Uterus (tissue), 3 donors: ENCODE measurements at regions not wholly inside any gene's neighbourhood (a gene's known extent, or its start where the extent isn't known, plus 50 kb on each side); places are given as distances from the start of the nearest gene placed in this dataset.

Experiments used
- DNase-seq, 2 donors: peaks; one replicate each; pipeline ENCODE4 v3.0.0-alpha.2; 2019 to 2020
- H3K27ac ChIP-seq, 2 donors: fragments of 200-600 bp; sonication (generic); 1 replicate in 1 of 2; 2 replicates in 1 of 2; pipeline ENCODE4 v1.5.1; 2016 to 2018
- H3K27me3 ChIP-seq, 2 donors: fragments of 200-600 bp; sonication (generic); one replicate each; pipeline ENCODE4 v1.5.1; 2018 to 2019; ENCODE audit warnings: control low read depth in 1 of 2
- H3K36me3 ChIP-seq, 2 donors: fragments of 200-600 bp; sonication (generic); one replicate each; pipeline ENCODE4 v1.5.1; 2019; ENCODE audit warnings: control low read depth in 1 of 2
- H3K4me1 ChIP-seq, 2 donors: fragments of 200-600 bp; sonication (generic); one replicate each; pipeline ENCODE4 v1.5.1; 2018 to 2019; ENCODE audit warnings: control low read depth in 1 of 2
- H3K4me3 ChIP-seq, 2 donors: fragments of 200-600 bp; sonication (generic); 1 replicate in 1 of 2; 2 replicates in 1 of 2; pipeline ENCODE4 v1.5.1; 2018 to 2019; ENCODE audit warnings: mild to moderate bottlenecking in 1 of 2
- H3K9me3 ChIP-seq, 2 donors: fragments of 200-600 bp; sonication (generic); one replicate each; pipeline ENCODE4 v1.5.1; 2019; ENCODE audit warnings: control low read depth in 1 of 2
- POLR2A ChIP-seq, 2 donors: fragments of 450-650 bp; IDR thresholded peaks; one replicate each; pipeline ENCODE4 v1.6.1; 2016; ENCODE audit warnings: antibody characterized with exemption in 2 of 2, mild to moderate bottlenecking in 1 of 2, moderate library complexity in 1 of 2
- intact Hi-C: fragments of 100-400 bp; cut with DNase I; formaldehyde crosslinking; loops from one replicate; pipeline ENCODE4 v1.15.1; 2023; ENCODE audit warnings: low total_unique reads
- TF ChIP-seq, protein P1 (sequence below), 4 experiments: fragments of 200-600 bp in 2 of 4; fragments of 450-650 bp in 2 of 4; sonication (generic) in 2 of 4; IDR thresholded peaks; one replicate each; pipeline ENCODE4 v1.5.1; 2016 to 2019; ENCODE audit warnings: antibody characterized with exemption in 4 of 4, mild to moderate bottlenecking in 2 of 4, moderate library complexity in 1 of 4
- donor health status: DM: yes; HTN: yes; CAD: no.

- DNase-seq, result no peak
- TF ChIP-seq, protein P1, sequence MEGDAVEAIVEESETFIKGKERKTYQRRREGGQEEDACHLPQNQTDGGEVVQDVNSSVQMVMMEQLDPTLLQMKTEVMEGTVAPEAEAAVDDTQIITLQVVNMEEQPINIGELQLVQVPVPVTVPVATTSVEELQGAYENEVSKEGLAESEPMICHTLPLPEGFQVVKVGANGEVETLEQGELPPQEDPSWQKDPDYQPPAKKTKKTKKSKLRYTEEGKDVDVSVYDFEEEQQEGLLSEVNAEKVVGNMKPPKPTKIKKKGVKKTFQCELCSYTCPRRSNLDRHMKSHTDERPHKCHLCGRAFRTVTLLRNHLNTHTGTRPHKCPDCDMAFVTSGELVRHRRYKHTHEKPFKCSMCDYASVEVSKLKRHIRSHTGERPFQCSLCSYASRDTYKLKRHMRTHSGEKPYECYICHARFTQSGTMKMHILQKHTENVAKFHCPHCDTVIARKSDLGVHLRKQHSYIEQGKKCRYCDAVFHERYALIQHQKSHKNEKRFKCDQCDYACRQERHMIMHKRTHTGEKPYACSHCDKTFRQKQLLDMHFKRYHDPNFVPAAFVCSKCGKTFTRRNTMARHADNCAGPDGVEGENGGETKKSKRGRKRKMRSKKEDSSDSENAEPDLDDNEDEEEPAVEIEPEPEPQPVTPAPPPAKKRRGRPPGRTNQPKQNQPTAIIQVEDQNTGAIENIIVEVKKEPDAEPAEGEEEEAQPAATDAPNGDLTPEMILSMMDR (IDR thresholded peaks at IDR 0.05), result no peak
- TF ChIP-seq POLR2A (IDR thresholded peaks at IDR 0.05), result no peak
- no peaks in the 10 kb centered on the region for H3K36me3 ChIP-seq
- no peaks in the 10 kb centered on the region for H3K27me3 ChIP-seq
- H3K27ac ChIP-seq, result no peak overlapping the region
- intact Hi-C loops, result no loop called here
- no peak overlapping the region for H3K4me3 ChIP-seq
- H3K4me1 ChIP-seq, result no peaks in the 10 kb centered on the region
- H3K9me3 ChIP-seq, result no peaks in the 10 kb centered on the region
Observed at GRCh38 chr13:26821672-26822071, 61.1 kb upstream of the GPR12 start.

- Histone ChIP-seq H3K36me3 (no peaks in the 10 kb centered on the region), H3K9me3 (no peaks in the 10 kb centered on the region), H3K27ac (no peak overlapping the region), H3K4me1 (no peaks in the 10 kb centered on the region), H3K27me3 (no peaks in the 10 kb centered on the region), H3K4me3 (no peak overlapping the region)
- no peak for DNase-seq
- TF ChIP-seq, protein P1 (IDR thresholded peaks at IDR 0.05), result no peak
- TF ChIP-seq POLR2A (IDR thresholded peaks at IDR 0.05), result no peak
- intact Hi-C loops, result no loop called here
Observed at GRCh38 chr13:26820871-26821270, 60.3 kb upstream of the GPR12 start.

GRCh38 chr13:26819046-26819445 is 58.5 kb upstream of the GPR12 start:
- TF ChIP-seq POLR2A (IDR thresholded peaks at IDR 0.05), result no peak
- TF ChIP-seq, protein P1 (IDR thresholded peaks at IDR 0.05), result no peak
- no peaks in the 10 kb centered on the region for H3K4me1 ChIP-seq
- no peak for DNase-seq
- H3K9me3 ChIP-seq, result no peaks in the 10 kb centered on the region
- H3K27ac ChIP-seq, result no peak overlapping the region
- no peaks in the 10 kb centered on the region for H3K36me3 ChIP-seq
- intact Hi-C loops, result no loop called here
- no peak overlapping the region for H3K4me3 ChIP-seq
- no peaks in the 10 kb centered on the region for H3K27me3 ChIP-seq

DNA sequence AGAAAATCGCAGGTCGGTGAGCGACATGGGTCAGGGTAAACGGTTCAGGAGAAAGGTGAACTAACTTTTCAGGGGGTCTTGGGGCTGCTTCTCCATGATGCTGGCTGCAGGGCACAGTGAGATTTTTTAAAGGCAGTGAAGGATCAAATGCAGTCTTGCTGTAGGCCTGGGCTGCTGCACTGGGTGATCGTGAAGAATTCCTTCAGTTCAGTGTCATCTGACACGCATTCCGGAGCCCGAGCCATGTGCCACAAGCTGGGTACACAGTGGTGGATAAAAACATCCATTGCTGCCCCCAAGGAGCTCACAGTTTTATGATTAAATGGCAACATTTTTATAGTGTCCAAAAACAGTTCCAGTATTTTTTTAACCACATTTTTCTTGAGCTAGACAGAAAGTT is 56.3 kb upstream of the GPR12 start:
- Histone ChIP-seq H3K27me3 (no peaks in the 10 kb centered on the region), H3K4me3 (no peak overlapping the region), H3K4me1 (no peaks in the 10 kb centered on the region), H3K36me3 (no peaks in the 10 kb centered on the region), H3K27ac (no peak overlapping the region), H3K9me3 (no peaks in the 10 kb centered on the region)
- intact Hi-C loops, result no loop called here
- TF ChIP-seq, protein P1 (IDR thresholded peaks at IDR 0.05), result no peak
- no peak for TF ChIP-seq POLR2A (IDR thresholded peaks at IDR 0.05)
- no peak for DNase-seq

DNA sequence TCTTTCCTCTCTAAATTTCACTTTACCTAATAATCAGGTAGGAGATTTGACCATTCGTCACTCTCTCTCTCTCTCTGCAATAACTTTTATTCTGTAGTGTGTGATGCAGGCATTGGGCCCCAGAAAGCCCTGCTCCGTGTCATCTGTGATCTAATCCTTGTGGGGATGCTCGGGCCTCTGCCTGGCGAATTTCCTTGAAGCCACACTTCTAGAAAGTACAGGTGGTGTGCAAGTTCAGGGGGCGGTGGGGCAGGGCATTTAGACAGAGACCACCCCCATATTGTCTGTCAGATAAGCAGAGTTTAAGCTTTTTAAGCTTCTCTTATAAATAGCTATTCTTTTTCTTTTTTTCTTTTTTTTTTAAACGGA is 53.4 kb upstream of the GPR12 start:
- no peaks in the 10 kb centered on the region for H3K4me1 ChIP-seq
- no peaks in the 10 kb centered on the region for H3K36me3 ChIP-seq
- DNase-seq, result no peak
- H3K4me3 ChIP-seq, result no peak overlapping the region
- TF ChIP-seq POLR2A (IDR thresholded peaks at IDR 0.05), result no peak
- TF ChIP-seq, protein P1 (IDR thresholded peaks at IDR 0.05), result no peak
- H3K27me3 ChIP-seq, result no peaks in the 10 kb centered on the region
- no peaks in the 10 kb centered on the region for H3K9me3 ChIP-seq
- H3K27ac ChIP-seq, result no peak overlapping the region
- intact Hi-C loops, result no loop called here
